Common myeloid progenitor, CD34-positive (primary cell): ENCODE measurements at regions not wholly inside any gene's neighbourhood (a gene's known extent, or its start where the extent isn't known, plus 50 kb on each side); places are given as distances from the start of the nearest gene placed in this dataset.

Source experiments
- CTCF ChIA-PET: fragments of 350-600 bp; sonication (Branson Sonifier 250); formaldehyde crosslinking; loops from one replicate; lab custom pipeline; 2021; ENCODE audit warnings: antibody characterized with exemption; lab: Charles Lee
- POLR2A ChIA-PET: fragments of 350-600 bp; sonication (Branson Sonifier 250); formaldehyde crosslinking; loops from one replicate; lab custom pipeline; 2021; ENCODE audit warnings: antibody characterized with exemption; lab: Charles Lee
- DNase-seq, 3 donors: peaks; one replicate each; pipeline versions ENCODE4 v3.0.0 to v3.0.0-alpha.2; 2013
- H3K27ac ChIP-seq, 2 experiments: 1 replicate in 1 of 2; 2 replicates in 1 of 2; pipeline ENCODE4 v1.7.0; 2013; ENCODE audit warnings: inconsistent platforms in 2 of 2, low read length in 2 of 2, mild to moderate bottlenecking in 2 of 2, low read depth in 1 of 2, moderate library complexity in 1 of 2; ENCODE audit not compliant: severe bottlenecking in 2 of 2, insufficient read depth in 1 of 2, poor library complexity in 1 of 2
- H3K27me3 ChIP-seq, 5 experiments: replicated peaks in 2 of 5; 1 replicate in 3 of 5; 2 replicates in 2 of 5; pipeline versions ENCODE4 v1.6.1 to v1.7.0; 2013; ENCODE audit warnings: low read length in 4 of 5, mild to moderate bottlenecking in 2 of 5, moderate library complexity in 2 of 5, inconsistent platforms in 1 of 5; ENCODE audit not compliant: insufficient read depth in 5 of 5, control insufficient read depth in 4 of 5
- H3K36me3 ChIP-seq, 4 experiments: 1 replicate in 2 of 4; 2 replicates in 2 of 4; pipeline versions ENCODE4 v1.6.1 to v1.7.0; 2013; ENCODE audit warnings: low read length in 3 of 4, control low read depth in 1 of 4, mild to moderate bottlenecking in 1 of 4; ENCODE audit not compliant: control insufficient read depth in 4 of 4, insufficient read depth in 4 of 4
- H3K4me1 ChIP-seq, 4 experiments: 1 replicate in 3 of 4; 2 replicates in 1 of 4; pipeline versions ENCODE4 v1.6.1 to v1.7.1; 2013; ENCODE audit warnings: low read length in 3 of 4, mild to moderate bottlenecking in 3 of 4, control low read depth in 1 of 4, inconsistent platforms in 1 of 4, moderate library complexity in 1 of 4; ENCODE audit not compliant: control insufficient read depth in 4 of 4, insufficient read depth in 4 of 4; ENCODE audit errors: control extremely low read depth in 1 of 4
- H3K4me3 ChIP-seq, 7 experiments: 1 replicate in 4 of 7; 2 replicates in 3 of 7; pipeline versions ENCODE4 v1.5.1 to v1.7.0; 2013; ENCODE audit warnings: mild to moderate bottlenecking in 7 of 7, low read length in 6 of 7, moderate library complexity in 6 of 7, inconsistent platforms in 2 of 7, low read depth in 2 of 7, control low read depth in 1 of 7; ENCODE audit not compliant: insufficient read depth in 4 of 7, control insufficient read depth in 1 of 7; ENCODE audit errors: extremely low read depth in 1 of 7
- H3K9me3 ChIP-seq, 5 experiments: 1 replicate in 4 of 5; 2 replicates in 1 of 5; pipeline versions ENCODE4 v1.6.1 to v1.7.1; 2013; ENCODE audit warnings: low read length in 4 of 5, mild to moderate bottlenecking in 2 of 5, inconsistent platforms in 1 of 5, low read depth in 1 of 5, moderate library complexity in 1 of 5; ENCODE audit not compliant: control insufficient read depth in 4 of 5, insufficient read depth in 2 of 5; ENCODE audit errors: control extremely low read depth in 1 of 5
- WGBS: methylation state at CpG from one replicate; pipeline ENCODE4 v1.1.5; 2013; ENCODE audit not compliant: insufficient coverage; 5-methylcytosine and 5-hydroxymethylcytosine counted together

- no peak for DNase-seq
- CTCF ChIA-PET, result no interaction called here
- H3K27ac ChIP-seq, result no peak overlapping the region
- H3K36me3 ChIP-seq, result no peaks in the 10 kb centered on the region
- H3K27me3 ChIP-seq, result peaks cover 0 to 10% (median 5%) of the 10 kb centered on the region in 5 experiments
- no peak overlapping the region for H3K4me3 ChIP-seq
- H3K9me3 ChIP-seq, result no peaks in the 10 kb centered on the region
- 66% methylated on average over 16 of the region's 18 CpGs for WGBS
- POLR2A ChIA-PET, result no interaction called here
- H3K4me1 ChIP-seq, result no peaks in the 10 kb centered on the region
Measured at GRCh38 chr3:180743813-180744590, 64.7 kb upstream of the CCDC39 start.

GRCh38 chr3:180747805-180748361 lies 68.6 kb upstream of the CCDC39 start:
- ChIA-PET POLR2A (no interaction called here), CTCF (no interaction called here)
- WGBS, result 100% methylated on average over 1 of the region's 1 CpG

DNA sequence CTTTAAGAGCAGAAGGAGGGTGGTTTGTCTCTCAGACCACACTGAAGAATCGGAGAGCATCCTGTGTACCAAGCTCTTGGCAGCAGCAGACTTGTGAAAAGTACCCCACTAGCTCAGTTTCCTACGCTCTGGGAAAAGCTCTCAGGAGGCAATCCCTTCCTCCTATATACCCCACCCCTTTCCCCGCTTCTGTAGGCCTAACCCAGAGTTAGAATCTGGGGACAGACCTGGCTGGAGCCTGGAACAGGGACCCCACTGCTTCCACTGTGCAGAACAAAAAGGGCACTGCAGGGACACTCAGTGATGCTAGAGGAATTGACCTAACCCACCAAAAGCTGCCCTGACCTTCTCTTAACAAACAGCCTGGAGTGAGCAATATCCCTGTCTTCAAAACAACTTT lies 70.0 kb upstream of the CCDC39 start:
- Histone ChIP-seq H3K27ac (no peak overlapping the region), H3K27me3 (peaks cover 0 to 3% (median under 1%) of the 10 kb centered on the region in 5 experiments), H3K36me3 (no peaks in the 10 kb centered on the region), H3K4me1 (no peaks in the 10 kb centered on the region), H3K9me3 (no peaks in the 10 kb centered on the region), H3K4me3 (no peak overlapping the region)
- no peak for DNase-seq
- CTCF ChIA-PET, result no interaction called here
- POLR2A ChIA-PET, result no interaction called here
- WGBS, result 87% methylated on average over 2 of the region's 3 CpGs

More at GRCh38 chr3:180747805-180748361, 68.6 kb upstream of the CCDC39 start:
- H3K36me3 ChIP-seq, result no peaks in the 10 kb centered on the region
- no peaks in the 10 kb centered on the region for H3K4me1 ChIP-seq
- no peak overlapping the region for H3K27ac ChIP-seq
- no peak overlapping the region for H3K4me3 ChIP-seq
- no peak for DNase-seq
- H3K9me3 ChIP-seq, result no peaks in the 10 kb centered on the region
- peaks cover 0 to 10% (median 3%) of the 10 kb centered on the region in 5 experiments for H3K27me3 ChIP-seq

- Histone ChIP-seq H3K4me1 (no peaks in the 10 kb centered on the region), H3K9me3 (no peaks in the 10 kb centered on the region), H3K4me3 (no peak overlapping the region), H3K27me3 (peaks cover 0 to 3% (median 0%) of the 10 kb centered on the region in 5 experiments), H3K36me3 (no peaks in the 10 kb centered on the region), H3K27ac (no peak overlapping the region)
- no peak for DNase-seq
- ChIA-PET CTCF (no interaction called here), POLR2A (no interaction called here)
Measured at GRCh38 chr3:180749796-180750195, 70.5 kb upstream of the CCDC39 start.

GRCh38 chr3:180755556-180755955 lies 76.3 kb upstream of the CCDC39 start:
- no peak for DNase-seq
- 100% methylated on average over 1 of the region's 2 CpGs for WGBS
- POLR2A ChIA-PET, result no interaction called here

GRCh38 chr3:180762866-180763265 lies 83.6 kb upstream of the CCDC39 start:
- Histone ChIP-seq H3K27me3 (no peaks in the 10 kb centered on the region), H3K4me1 (no peaks in the 10 kb centered on the region), H3K36me3 (no peaks in the 10 kb centered on the region), H3K4me3 (no peak overlapping the region), H3K27ac (no peak overlapping the region), H3K9me3 (peaks cover 0 to 3% (median 0%) of the 10 kb centered on the region in 5 experiments)
- ChIA-PET POLR2A (no interaction called here), CTCF (no interaction called here)
- 74% methylated on average over 3 of the region's 4 CpGs for WGBS
- DNase-seq, result no peak

More at GRCh38 chr3:180755556-180755955, 76.3 kb upstream of the CCDC39 start:
- CTCF ChIA-PET, result no interaction called here
- Histone ChIP-seq H3K27me3 (no peaks in the 10 kb centered on the region), H3K36me3 (no peaks in the 10 kb centered on the region), H3K4me3 (no peak overlapping the region), H3K4me1 (no peaks in the 10 kb centered on the region), H3K27ac (no peak overlapping the region), H3K9me3 (peaks cover 0 to 3% (median 0%) of the 10 kb centered on the region in 5 experiments)

GRCh38 chr3:180764481-180764880 lies 85.2 kb upstream of the CCDC39 start:
- no peak overlapping the region for H3K4me3 ChIP-seq
- no peaks in the 10 kb centered on the region for H3K9me3 ChIP-seq
- ChIA-PET POLR2A (no interaction called here), CTCF (no interaction called here)
- DNase-seq, result no peak
- no peak overlapping the region for H3K27ac ChIP-seq
- H3K4me1 ChIP-seq, result no peaks in the 10 kb centered on the region
- WGBS, result no CpG with 5 or more reads among the region's 1 CpG
- H3K36me3 ChIP-seq, result no peaks in the 10 kb centered on the region
- no peaks in the 10 kb centered on the region for H3K27me3 ChIP-seq
